ENCODE measurements at regions not wholly inside any gene's neighbourhood (a gene's known extent, or its start where the extent isn't known, plus 50 kb on each side); places are given as distances from the start of the nearest gene placed in this dataset.
A peak's percentile ranks its signal among the peaks of the same experiment; 100 is the strongest.

GRCh38 chr7:21094589-21094988 lies 307.9 kb upstream of the SP8 start:
- DNase-seq, result no peak

- DNase-seq, result no peak
Measured at GRCh38 chr7:21099432-21099831, 312.7 kb upstream of the SP8 start.

- DNase-seq, result no peak
Measured at GRCh38 chr7:21099955-21100354, 313.3 kb upstream of the SP8 start.

GRCh38 chr7:21101541-21101940 lies 314.9 kb upstream of the SP8 start:
- DNase-seq, result no peak

GRCh38 chr7:21103426-21104123 lies 316.9 kb upstream of the SP8 start:
- no peak for DNase-seq

- no peak for DNase-seq
Measured at GRCh38 chr7:21104124-21104500, 317.4 kb upstream of the SP8 start.

- DNase-seq, result no peak
Measured at GRCh38 chr7:21106296-21106732, 319.6 kb upstream of the SP8 start.

- DNase-seq, result no peak
Measured at GRCh38 chr7:21107101-21107500, 320.4 kb upstream of the SP8 start.

GRCh38 chr7:21108182-21108581 lies 319.7 kb upstream of the SP4 start:
- DNase-seq, result peak; percentile 33

GRCh38 chr7:21113609-21114415 lies 314.1 kb upstream of the SP4 start:
- no peak for DNase-seq

GRCh38 chr7:21123586-21123985 lies 304.3 kb upstream of the SP4 start:
- no peak for DNase-seq

- no peak for DNase-seq
Measured at GRCh38 chr7:21125297-21125696, 302.6 kb upstream of the SP4 start.

GRCh38 chr7:21128062-21128817 lies 299.6 kb upstream of the SP4 start:
- DNase-seq, result peak; percentile 57

- DNase-seq, result no peak
Measured at GRCh38 chr7:21131897-21132296, 296.0 kb upstream of the SP4 start.

GRCh38 chr7:21134631-21135030 lies 293.3 kb upstream of the SP4 start:
- DNase-seq, result no peak

GRCh38 chr7:21135437-21135836 lies 292.4 kb upstream of the SP4 start:
- no peak for DNase-seq

GRCh38 chr7:21137640-21138039 lies 290.2 kb upstream of the SP4 start:
- no peak for DNase-seq

- no peak for DNase-seq
Measured at GRCh38 chr7:21140622-21141021, 287.3 kb upstream of the SP4 start.

- DNase-seq, result no peak
Measured at GRCh38 chr7:21141476-21141875, 286.4 kb upstream of the SP4 start.

GRCh38 chr7:21142081-21142480 lies 285.8 kb upstream of the SP4 start:
- DNase-seq, result no peak

GRCh38 chr7:21146642-21147423 lies 281.1 kb upstream of the SP4 start:
- no peak for DNase-seq

GRCh38 chr7:21149809-21150208 lies 278.1 kb upstream of the SP4 start:
- peak; percentile 66 for DNase-seq

- DNase-seq, result no peak
Measured at GRCh38 chr7:21154614-21155013, 273.3 kb upstream of the SP4 start.
